ENCODE measurements at regions not wholly inside any gene's neighbourhood (a gene's known extent, or its start where the extent isn't known, plus 50 kb on each side); places are given as distances from the start of the nearest gene placed in this dataset.

DNA sequence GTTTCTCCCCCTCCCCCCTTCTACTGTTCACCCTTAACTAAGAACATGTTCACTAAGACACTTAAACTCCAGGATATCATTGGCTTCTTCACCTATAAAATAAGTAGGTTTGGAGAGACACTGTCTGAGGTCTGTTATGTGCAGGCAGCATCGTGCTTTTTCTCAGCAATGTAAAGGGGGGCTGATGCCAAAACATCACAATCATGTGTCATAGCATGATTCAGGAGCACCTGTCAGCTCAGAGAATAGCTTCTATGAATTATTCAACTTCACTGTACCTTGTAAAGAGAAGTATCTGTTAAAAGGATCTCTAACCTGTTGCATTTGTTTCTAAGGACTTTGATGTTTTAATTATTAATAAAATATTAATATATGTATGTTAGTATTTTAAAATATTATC is 211.4 kb upstream of the EPHA3 start:
- CTCF ChIA-PET, result no interaction called here
- POLR2A ChIA-PET, result no interaction called here
- no peak overlapping the region for H3K4me3 ChIP-seq (ENCODE audit: low read depth, low read length)
- DNase-seq (ENCODE audit: low read depth, low spot score), result no peak
- TF ChIP-seq, protein P1, sequence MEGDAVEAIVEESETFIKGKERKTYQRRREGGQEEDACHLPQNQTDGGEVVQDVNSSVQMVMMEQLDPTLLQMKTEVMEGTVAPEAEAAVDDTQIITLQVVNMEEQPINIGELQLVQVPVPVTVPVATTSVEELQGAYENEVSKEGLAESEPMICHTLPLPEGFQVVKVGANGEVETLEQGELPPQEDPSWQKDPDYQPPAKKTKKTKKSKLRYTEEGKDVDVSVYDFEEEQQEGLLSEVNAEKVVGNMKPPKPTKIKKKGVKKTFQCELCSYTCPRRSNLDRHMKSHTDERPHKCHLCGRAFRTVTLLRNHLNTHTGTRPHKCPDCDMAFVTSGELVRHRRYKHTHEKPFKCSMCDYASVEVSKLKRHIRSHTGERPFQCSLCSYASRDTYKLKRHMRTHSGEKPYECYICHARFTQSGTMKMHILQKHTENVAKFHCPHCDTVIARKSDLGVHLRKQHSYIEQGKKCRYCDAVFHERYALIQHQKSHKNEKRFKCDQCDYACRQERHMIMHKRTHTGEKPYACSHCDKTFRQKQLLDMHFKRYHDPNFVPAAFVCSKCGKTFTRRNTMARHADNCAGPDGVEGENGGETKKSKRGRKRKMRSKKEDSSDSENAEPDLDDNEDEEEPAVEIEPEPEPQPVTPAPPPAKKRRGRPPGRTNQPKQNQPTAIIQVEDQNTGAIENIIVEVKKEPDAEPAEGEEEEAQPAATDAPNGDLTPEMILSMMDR (IDR thresholded peaks at IDR 0.05; ENCODE audit: insufficient read depth, low read length, missing control alignments), result no peak

DNA sequence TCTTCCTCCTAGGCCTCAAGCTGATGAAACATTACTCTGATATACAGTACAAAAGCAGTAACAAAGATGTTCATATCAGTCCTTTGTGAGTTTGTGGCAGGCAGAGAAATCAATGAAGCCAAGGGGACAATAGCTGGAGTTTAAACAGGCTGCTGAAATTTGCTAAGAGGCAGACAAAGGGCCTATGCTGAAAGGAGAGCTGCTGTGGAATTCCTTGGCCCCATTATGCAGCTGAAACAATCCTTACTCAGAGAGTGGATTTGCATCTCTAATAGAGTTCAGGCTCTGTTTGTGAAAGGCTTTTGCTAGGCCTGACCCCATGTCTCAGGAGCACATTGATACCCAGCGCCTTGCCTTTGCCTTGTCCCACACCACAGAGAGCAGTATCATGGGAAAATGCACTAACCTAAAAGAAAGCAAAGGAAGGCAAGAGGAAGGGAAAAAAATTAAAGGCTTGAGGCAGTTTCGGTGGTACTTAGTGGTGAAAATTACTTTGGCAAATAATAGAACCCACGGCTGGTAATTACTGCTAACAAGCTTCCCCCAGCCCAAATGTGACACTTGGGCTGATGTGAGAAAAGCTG is 195.0 kb upstream of the EPHA3 start:
- TF ChIP-seq, protein P1 (IDR thresholded peaks at IDR 0.05; ENCODE audit: insufficient read depth, low read length, missing control alignments), result no peak
- CTCF ChIA-PET, result no interaction called here
- DNase-seq (ENCODE audit: low read depth, low spot score), result no peak
- POLR2A ChIA-PET, result no interaction called here
- no peak overlapping the region for H3K4me3 ChIP-seq (ENCODE audit: low read depth, low read length)

DNA sequence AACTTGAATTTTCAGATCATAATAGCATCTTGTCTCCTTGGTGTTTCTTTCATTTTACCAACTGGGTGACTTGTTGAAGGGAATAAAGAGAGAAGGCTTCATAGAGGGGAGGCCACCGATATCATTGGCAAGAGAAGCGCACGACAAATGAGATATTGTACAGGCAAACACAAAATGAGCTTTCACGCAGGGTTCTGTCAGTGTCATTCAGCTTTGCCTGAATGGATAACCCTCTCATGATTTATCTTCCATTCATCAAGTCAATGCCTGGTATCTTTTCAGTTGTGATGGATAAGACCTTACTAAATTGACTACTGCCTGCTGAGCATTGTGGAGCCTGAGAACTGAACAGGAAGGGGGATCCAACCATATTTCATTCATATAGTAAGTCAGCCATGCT is 188.6 kb upstream of the EPHA3 start:
- TF ChIP-seq, protein P1 (IDR thresholded peaks at IDR 0.05; ENCODE audit: insufficient read depth, low read length, missing control alignments), result no peak
- H3K4me3 ChIP-seq (ENCODE audit: low read depth, low read length), result no peak overlapping the region
- DNase-seq (ENCODE audit: low read depth, low spot score), result no peak
- ChIA-PET POLR2A (no interaction called here), CTCF (no interaction called here)

DNA sequence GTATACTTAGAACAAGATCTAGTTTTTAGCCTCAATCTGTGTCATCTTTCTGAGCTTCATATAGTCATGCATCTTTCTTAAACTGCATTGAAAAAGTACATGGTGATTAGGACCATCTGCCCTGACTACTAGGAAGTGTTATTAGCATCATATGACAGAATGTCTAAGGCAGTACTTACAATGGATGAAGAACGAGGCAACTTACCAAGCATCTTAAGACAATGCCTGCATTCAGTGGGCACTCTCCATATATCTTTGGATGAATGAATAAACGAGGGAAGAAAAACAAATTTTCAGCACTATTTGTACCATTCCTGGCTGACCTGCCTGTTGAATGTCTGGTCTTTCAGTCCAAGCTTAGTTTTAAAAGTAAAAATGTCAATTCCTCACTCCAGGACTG is 185.4 kb upstream of the EPHA3 start:
- POLR2A ChIA-PET, result no interaction called here
- CTCF ChIA-PET, result no interaction called here
- no peak for DNase-seq (ENCODE audit: low read depth, low spot score)
- no peak overlapping the region for H3K4me3 ChIP-seq (ENCODE audit: low read depth, low read length)
- TF ChIP-seq, protein P1 (IDR thresholded peaks at IDR 0.05; ENCODE audit: insufficient read depth, low read length, missing control alignments), result no peak

DNA sequence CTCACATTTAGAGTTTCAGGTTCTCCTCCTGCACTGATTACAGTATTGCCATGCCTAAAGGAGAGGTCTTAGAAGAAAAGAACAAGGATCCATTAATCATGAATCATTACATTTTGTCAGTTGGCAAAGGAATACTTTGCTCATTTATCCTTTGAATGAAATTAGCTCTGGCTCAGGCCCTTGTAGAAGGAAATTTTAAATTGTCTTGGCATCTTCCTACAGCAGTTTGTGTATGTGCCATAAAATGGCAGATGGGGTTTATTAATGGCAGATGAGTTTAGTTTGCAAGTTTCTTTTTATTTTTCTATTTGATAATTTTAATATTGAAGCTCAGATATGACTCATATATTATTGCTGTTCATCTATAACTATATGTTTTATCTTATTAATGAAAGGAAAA is 181.2 kb upstream of the EPHA3 start:
- no peak overlapping the region for H3K4me3 ChIP-seq (ENCODE audit: low read depth, low read length)
- CTCF ChIA-PET, result interaction anchor here (1.3 kb wide), 1 partner anchor 8 kb away, joined by 3 read pairs; no protein-coding TSS in a partner anchor
- TF ChIP-seq, protein P1 (IDR thresholded peaks at IDR 0.05; ENCODE audit: insufficient read depth, low read length, missing control alignments), result no peak
- POLR2A ChIA-PET, result no interaction called here
- DNase-seq (ENCODE audit: low read depth, low spot score), result no peak

DNA sequence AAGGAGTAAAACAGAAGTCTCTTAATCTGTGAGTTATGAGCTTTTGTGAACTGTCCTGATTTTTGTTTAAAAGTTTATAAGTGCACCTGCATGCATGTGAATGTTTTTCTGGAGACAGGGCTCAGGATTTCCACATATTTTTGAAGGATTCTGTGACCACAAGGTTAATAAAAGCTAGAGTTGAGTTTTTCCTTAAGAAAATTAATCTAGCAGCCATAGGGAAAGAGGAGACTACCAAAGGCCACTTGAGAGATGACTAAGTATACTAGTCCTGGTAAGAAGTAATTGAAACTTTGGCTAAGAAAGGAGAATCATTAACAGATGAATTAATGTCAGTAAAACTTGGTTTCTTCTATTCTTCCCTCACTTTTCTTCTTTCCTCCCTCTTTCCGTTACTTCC is 176.8 kb upstream of the EPHA3 start:
- POLR2A ChIA-PET, result no interaction called here
- H3K4me3 ChIP-seq (ENCODE audit: low read depth, low read length), result no peak overlapping the region
- TF ChIP-seq, protein P1 (IDR thresholded peaks at IDR 0.05; ENCODE audit: insufficient read depth, low read length, missing control alignments), result no peak
- no peak for DNase-seq (ENCODE audit: low read depth, low spot score)
- CTCF ChIA-PET, result no interaction called here
